ENCODE measurements at regions not wholly inside any gene's neighbourhood (a gene's known extent, or its start where the extent isn't known, plus 50 kb on each side); places are given as distances from the start of the nearest gene placed in this dataset.

- no peak for TF ChIP-seq ZNF462 (CRISPR knock-in tag; IDR thresholded peaks at IDR 0.05)
- TF ChIP-seq NANOG (IDR thresholded peaks at IDR 0.05; ENCODE audit: borderline replicate concordance): no peak
Observed at GRCh38 chr2:863732-864450, 86.8 kb upstream of the SNTG2 start (continued).

DNA sequence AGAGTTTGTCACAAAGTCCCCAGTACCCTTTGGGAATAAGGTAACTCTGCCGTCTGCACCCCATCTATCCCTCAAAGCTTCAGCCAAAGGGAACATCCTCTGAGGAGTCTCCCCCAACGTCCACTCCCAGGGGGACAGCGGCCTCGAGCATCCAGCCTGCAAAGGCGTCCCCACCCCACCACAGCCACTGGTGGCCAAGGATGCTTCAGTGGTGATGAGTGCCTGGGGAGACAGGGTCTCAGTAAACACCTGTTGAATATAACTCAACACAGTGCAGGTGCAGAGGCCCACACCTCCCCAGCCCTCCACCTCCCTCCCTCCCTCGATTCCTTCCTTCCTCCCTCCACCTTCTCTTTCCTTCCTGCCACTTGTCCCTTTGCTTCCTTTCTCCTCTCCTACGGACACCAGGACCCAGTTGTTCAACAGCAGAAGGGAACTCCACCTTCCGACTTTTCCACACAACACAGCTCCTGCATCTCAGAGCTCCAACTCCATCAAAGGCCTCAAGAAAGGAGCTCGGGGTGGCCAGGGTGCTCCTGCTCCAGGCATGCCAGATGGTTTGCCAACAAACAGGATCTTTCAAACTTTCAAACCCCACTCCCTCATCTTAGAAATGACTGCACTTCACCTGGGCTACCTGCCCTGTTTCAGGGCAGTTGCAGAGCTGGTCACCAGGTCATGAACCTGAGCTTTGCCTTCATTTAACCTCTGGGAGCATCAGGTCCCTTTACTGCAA lies 87.8 kb upstream of the SNTG2 start:
- Mint-ChIP-seq H3K9me3 (no peaks in the 10 kb centered on the region), H3K27me3 (ENCODE audit: insufficient read depth, low read depth, poor library complexity) (peaks cover 15% of the 10 kb centered on the region), H3K4me1 (peaks cover 49% of the 10 kb centered on the region), H3K27ac (no peak overlapping the region), H3K4me3 (no peak overlapping the region), H3K36me3 (ENCODE audit: low read depth) (no peaks in the 10 kb centered on the region)
- Histone ChIP-seq H3K79me2 (replicated peaks; ENCODE audit: insufficient read depth) (no peaks in the 10 kb centered on the region), H4K20me1 (replicated peaks; ENCODE audit: insufficient read depth) (no peaks in the 10 kb centered on the region), H3K27ac (ENCODE audit: low read depth) (no peak overlapping the region), H3K9me2 (ENCODE audit: insufficient read depth) (no peaks in the 10 kb centered on the region), H3K4me2 (no peak overlapping the region), H3F3A (replicated peaks; ENCODE audit: low read depth) (0 out of 2 replicates have a peak, but pooled peaks cover 3% of the 10 kb centered on the region), H3K4me1 (ENCODE audit: insufficient read depth) (peaks cover 19% of the 10 kb centered on the region), H3K27me3 (ENCODE audit: insufficient read depth) (peaks cover 2% of the 10 kb centered on the region; the same call in 1 of the 2 replicates), H2AFZ (no peak overlapping the region), H3K36me3 (ENCODE audit: insufficient read depth) (no peaks in the 10 kb centered on the region), H3K4me3 (no peak overlapping the region)
- no peak for ATAC-seq
- TF ChIP-seq POLR2AphosphoS5 (IDR thresholded peaks at IDR 0.05; ENCODE audit: low read depth): no peak
- no peak for TF ChIP-seq CTCF (conservative IDR thresholded peaks at IDR 0.05; ENCODE audit: low read depth in 2 of 2)
- TF ChIP-seq, protein P1, sequence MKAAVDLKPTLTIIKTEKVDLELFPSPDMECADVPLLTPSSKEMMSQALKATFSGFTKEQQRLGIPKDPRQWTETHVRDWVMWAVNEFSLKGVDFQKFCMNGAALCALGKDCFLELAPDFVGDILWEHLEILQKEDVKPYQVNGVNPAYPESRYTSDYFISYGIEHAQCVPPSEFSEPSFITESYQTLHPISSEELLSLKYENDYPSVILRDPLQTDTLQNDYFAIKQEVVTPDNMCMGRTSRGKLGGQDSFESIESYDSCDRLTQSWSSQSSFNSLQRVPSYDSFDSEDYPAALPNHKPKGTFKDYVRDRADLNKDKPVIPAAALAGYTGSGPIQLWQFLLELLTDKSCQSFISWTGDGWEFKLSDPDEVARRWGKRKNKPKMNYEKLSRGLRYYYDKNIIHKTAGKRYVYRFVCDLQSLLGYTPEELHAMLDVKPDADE (IDR thresholded peaks at IDR 0.05): no peak
- TF ChIP-seq EZH2 (IDR thresholded peaks at IDR 0.05; ENCODE audit: low read depth, unreplicated experiment): no peak
- TF ChIP-seq EZH2phosphoT487 (IDR thresholded peaks at IDR 0.05; ENCODE audit: unreplicated experiment): no peak
- TF ChIP-seq REST (IDR thresholded peaks at IDR 0.05; ENCODE audit: unreplicated experiment): no peak
- no peak for DNase-seq (ENCODE audit: low spot score)

Measured in GM23338 (cell line).